Pancreas (tissue), 10 donors: ENCODE measurements at regions not wholly inside any gene's neighbourhood (a gene's known extent, or its start where the extent isn't known, plus 50 kb on each side); places are given as distances from the start of the nearest gene placed in this dataset.

Experiments used
- ATAC-seq, 4 donors: fragments of 200-7000 bp; cut with Tn5 transposase; one replicate each; pipeline versions ENCODE4 v1.8.0 to v1.9.1; 2020; ENCODE audit warnings: mild to moderate bottlenecking in 4 of 4, moderate library complexity in 4 of 4
- DNase-seq, 6 donors: peaks; one replicate each; pipeline ENCODE4 v3.0.0-alpha.2; 2020
- FAIRE-seq: peaks from 2 replicates; lab custom pipeline; 2012; peaks lifted over from hg19 to GRCh38; lab: Jason Lieb, UNC
- H3K27ac ChIP-seq, 4 donors: fragments of 200-600 bp; sonication (generic); 1 replicate in 3 of 4; 2 replicates in 1 of 4; pipeline versions ENCODE4 v1.5.0 to v1.8.0; 2020
- H3K27me3 ChIP-seq, 4 donors: fragments of 200-600 bp; one replicate each; pipeline ENCODE4 v1.8.0; 2021
- H3K36me3 ChIP-seq, 3 donors: fragments of 200-600 bp; sonication (generic) in 1 of 3; one replicate each; pipeline versions ENCODE4 v1.5.0 to v1.8.0; 2020 to 2021
- H3K4me1 ChIP-seq, 3 donors: fragments of 200-600 bp; one replicate each; pipeline ENCODE4 v1.8.0; 2021
- H3K4me3 ChIP-seq, 4 donors: fragments of 200-600 bp; sonication (generic) in 2 of 4; one replicate each; pipeline versions ENCODE4 v1.5.0 to v1.8.0; 2020 to 2021
- H3K9me3 ChIP-seq, 4 donors: fragments of 200-600 bp; one replicate each; pipeline ENCODE4 v1.8.0; 2021
- CTCF ChIP-seq, 4 donors: fragments of 200-600 bp; sonication (generic) in 3 of 4; IDR thresholded peaks; one replicate each; pipeline versions ENCODE4 v1.5.0 to v1.8.0; 2021; ENCODE audit warnings: antibody characterized with exemption in 4 of 4
- WGBS, 2 donors: extraction: QIAGEN DNeasy Blood & Tissue Kit; methylation state at CpG; one replicate each; pipeline ENCODE4 v1.1.7; 2013; 5-methylcytosine and 5-hydroxymethylcytosine counted together
- intact Hi-C, 3 donors: fragments of 100-400 bp; cut with DNase I; formaldehyde crosslinking; loops; one replicate each; pipeline versions ENCODE4 v1.11.1 to v1.14.2; 2022
- donor health status: healthy with polysubstance abuse.
- donor health status: DM: no; HTN: no; CAD: no; lungs with moderate emphysema.
- donor health status: DM: no; HTN: no; CAD: no.
- donor health status: control.
- donor health status: control.
- donor health status: Bipolar disorder and iron deficiency.
- donor health status: DM: yes; HTN: yes; CAD: no.
- donor health status: DM: no; HTN: no; CAD: no.
- donor health status: DM: no; HTN: no; CAD: no.
- donor health status: DM: yes; HTN: yes; CAD: no.

GRCh38 chr9:108336575-108336974 lies 519.2 kb downstream of the ACTL7B start:
- no peak for TF ChIP-seq CTCF (IDR thresholded peaks at IDR 0.05)
- Histone ChIP-seq H3K4me3 (no peak overlapping the region), H3K27me3 (peaks cover 0 to 6% (median 0%) of the 10 kb centered on the region in 4 donors), H3K4me1 (no peaks in the 10 kb centered on the region), H3K27ac (no peak overlapping the region), H3K9me3 (no peaks in the 10 kb centered on the region), H3K36me3 (no peaks in the 10 kb centered on the region)
- WGBS, 2 donors = 59 to 64% methylated on average over 2 of the region's 2 CpGs
- DNase-seq = no peak
- FAIRE-seq = no peak
- intact Hi-C loops = no loop called here
- no peak for ATAC-seq

GRCh38 chr9:108333530-108333983 lies 522.2 kb downstream of the ACTL7B start:
- no peak for DNase-seq
- H3K4me3 ChIP-seq = no peak overlapping the region
- no peak for FAIRE-seq
- no peak overlapping the region for H3K27ac ChIP-seq
- H3K27me3 ChIP-seq = peaks cover 0 to 6% (median 0%) of the 10 kb centered on the region in 4 donors
- 44 to 45% methylated on average over 1 of the region's 1 CpG for WGBS, 2 donors
- H3K36me3 ChIP-seq = no peaks in the 10 kb centered on the region
- no peaks in the 10 kb centered on the region for H3K4me1 ChIP-seq
- no peak for TF ChIP-seq CTCF (IDR thresholded peaks at IDR 0.05)
- intact Hi-C loops = no loop called here
- ATAC-seq = peak in 1 of 4 donors; percentile 38
- no peaks in the 10 kb centered on the region for H3K9me3 ChIP-seq

GRCh38 chr9:108331596-108331995 lies 524.2 kb downstream of the ACTL7B start:
- 75 to 77% methylated on average over 2 of the region's 2 CpGs for WGBS, 2 donors
- no peaks in the 10 kb centered on the region for H3K36me3 ChIP-seq

GRCh38 chr9:108325406-108325805 lies 530.4 kb downstream of the ACTL7B start:
- 81 to 85% methylated on average over 1 of the region's 1 CpG for WGBS, 2 donors
- FAIRE-seq = no peak
- Histone ChIP-seq H3K27me3 (no peaks in the 10 kb centered on the region), H3K27ac (no peak overlapping the region), H3K4me3 (no peak overlapping the region), H3K4me1 (no peaks in the 10 kb centered on the region), H3K9me3 (peaks cover 0 to 8% (median 0%) of the 10 kb centered on the region in 4 donors), H3K36me3 (no peaks in the 10 kb centered on the region)
- ATAC-seq = no peak
- no peak for DNase-seq
- TF ChIP-seq CTCF (IDR thresholded peaks at IDR 0.05) = no peak
- intact Hi-C loops = no loop called here

More at GRCh38 chr9:108331596-108331995, 524.2 kb downstream of the ACTL7B start:
- H3K4me3 ChIP-seq = no peak overlapping the region
- peaks cover 0 to 6% (median 0%) of the 10 kb centered on the region in 4 donors for H3K27me3 ChIP-seq
- intact Hi-C loops = no loop called here
- peaks cover 0 to 8% (median 0%) of the 10 kb centered on the region in 4 donors for H3K9me3 ChIP-seq
- TF ChIP-seq CTCF (IDR thresholded peaks at IDR 0.05) = no peak
- no peak for ATAC-seq
- no peak for FAIRE-seq
- DNase-seq = no peak
- no peaks in the 10 kb centered on the region for H3K4me1 ChIP-seq
- H3K27ac ChIP-seq = no peak overlapping the region

GRCh38 chr9:108323615-108324014 lies 532.2 kb downstream of the ACTL7B start:
- no peaks in the 10 kb centered on the region for H3K36me3 ChIP-seq
- DNase-seq = no peak
- TF ChIP-seq CTCF (IDR thresholded peaks at IDR 0.05) = no peak
- intact Hi-C loops = no loop called here
- no peak overlapping the region for H3K27ac ChIP-seq
- peaks cover 0 to 8% (median 0%) of the 10 kb centered on the region in 4 donors for H3K9me3 ChIP-seq
- H3K4me1 ChIP-seq = no peaks in the 10 kb centered on the region
- ATAC-seq = no peak
- 78 to 88% methylated on average over 3 of the region's 3 CpGs for WGBS, 2 donors
- H3K27me3 ChIP-seq = no peaks in the 10 kb centered on the region
- FAIRE-seq = no peak
- no peak overlapping the region for H3K4me3 ChIP-seq
